GM12878 (cell line): ENCODE measurements at regions not wholly inside any gene's neighbourhood (a gene's known extent, or its start where the extent isn't known, plus 50 kb on each side); places are given as distances from the start of the nearest gene placed in this dataset.

Source experiments
- ATAC-seq: fragments of 200-7000 bp; cut with Tn5 transposase; 3 replicates; pipeline ENCODE4 v1.9.1; 2020; ENCODE audit warnings: mild to moderate bottlenecking, moderate library complexity
- BruUV-seq: library from RNA; stranded (reverse); fragments of 400-500 nt; replicated peaks from 2 replicates; lab custom pipeline; 2021; lab: Mats Ljungman, UMichigan
- CTCF ChIA-PET: fragments of 300-600 bp; sonication (Branson Sonifier 250); formaldehyde crosslinking; extraction: SDS; loops from one replicate; lab custom pipeline; 2021; ENCODE audit warnings: inconsistent platforms; lab: Yijun Ruan, JAX
- POLR2A ChIA-PET: fragments of 350-600 bp; formaldehyde crosslinking; extraction: SDS; loops from one replicate; lab custom pipeline; 2021; ENCODE audit warnings: inconsistent platforms; lab: Charles Lee
- RAD21 ChIA-PET: fragments of 300-600 bp; sonication (Branson Sonifier 250); formaldehyde crosslinking; loops from one replicate; lab custom pipeline; 2023; ENCODE audit warnings: antibody characterized with exemption; ENCODE audit not compliant: unreplicated experiment; lab: Charles Lee
- SMC1A ChIA-PET: fragments of 300-600 bp; sonication (Branson Sonifier 250); formaldehyde crosslinking; loops from one replicate; lab custom pipeline; 2023; ENCODE audit not compliant: unreplicated experiment, uncharacterized antibody; lab: Charles Lee
- DNase-seq: peaks from one replicate; pipeline ENCODE4 v3.0.0-alpha.2; 2011; ENCODE audit warnings: low read depth, low spot score
- FAIRE-seq: peaks from 3 replicates; lab custom pipeline; 2011; peaks lifted over from hg19 to GRCh38; lab: Jason Lieb, UNC
- H2AFZ ChIP-seq: 2 replicates; pipeline ENCODE4 v1.6.0; 2011; ENCODE audit warnings: low read depth, low read length, control low read depth; ENCODE audit not compliant: control insufficient read depth
- H3K27ac ChIP-seq: 2 replicates; pipeline ENCODE4 v1.5.1; 2011; ENCODE audit warnings: control low read depth; ENCODE audit not compliant: control insufficient read depth, insufficient read depth
- H3K27me3 ChIP-seq, 2 experiments: replicated peaks in 1 of 2; 2 replicates each; pipeline versions ENCODE4 v1.6.0 to v1.6.1; 2011; ENCODE audit warnings: low read length in 1 of 2; ENCODE audit not compliant: control insufficient read depth in 2 of 2, insufficient read depth in 2 of 2
- H3K36me3 ChIP-seq, 2 experiments: 2 replicates each; pipeline ENCODE4 v1.5.1; 2011; ENCODE audit warnings: low read length in 1 of 2; ENCODE audit not compliant: control insufficient read depth in 2 of 2, insufficient read depth in 2 of 2
- H3K4me1 ChIP-seq: 2 replicates; pipeline ENCODE4 v1.6.1; 2011; ENCODE audit warnings: mild to moderate bottlenecking, low read length, moderate library complexity, mixed read lengths; ENCODE audit not compliant: control insufficient read depth, insufficient read depth
- H3K4me2 ChIP-seq: 2 replicates; pipeline ENCODE4 v1.6.0; 2011; ENCODE audit warnings: control low read depth; ENCODE audit not compliant: control insufficient read depth, insufficient read depth
- H3K4me3 ChIP-seq: fragments of 200-600 bp; sonication (generic); 2 replicates; pipeline ENCODE4 v1.5.1; 2016
- H3K79me2 ChIP-seq: 2 replicates; pipeline ENCODE4 v1.6.0; 2011; ENCODE audit warnings: low read length; ENCODE audit not compliant: control insufficient read depth, insufficient read depth
- H3K9ac ChIP-seq: 2 replicates; pipeline ENCODE4 v1.8.0; 2011; ENCODE audit warnings: low read length, control low read depth, mixed read lengths; ENCODE audit not compliant: control insufficient read depth, insufficient read depth
- H3K9me3 ChIP-seq: replicated peaks from 3 replicates; pipeline ENCODE4 v1.5.1; 2011; ENCODE audit warnings: mild to moderate bottlenecking, low read length; ENCODE audit not compliant: control insufficient read depth, insufficient read depth
- H4K20me1 ChIP-seq: 2 replicates; pipeline ENCODE4 v1.6.0; 2011; ENCODE audit not compliant: control insufficient read depth, insufficient read depth
- BACH1 ChIP-seq: fragments of 450-650 bp; IDR thresholded peaks from 2 replicates; pipeline ENCODE4 v1.6.1; 2017; ENCODE audit warnings: mild to moderate bottlenecking, borderline replicate concordance
- ETV6 ChIP-seq, 2 experiments: fragments of 450-650 bp in 1 of 2; IDR thresholded peaks in 1 of 2; conservative IDR thresholded peaks in 1 of 2; 2 replicates each; pipeline ENCODE4 v1.6.1; 2014; ENCODE audit warnings: antibody characterized with exemption in 1 of 2, borderline replicate concordance in 1 of 2, low read depth in 1 of 2, mild to moderate bottlenecking in 1 of 2, moderate library complexity in 1 of 2
- GABPA ChIP-seq: IDR thresholded peaks from 2 replicates; pipeline ENCODE4 v1.6.1; 2014; ENCODE audit warnings: antibody characterized with exemption, low read depth, mild to moderate bottlenecking, inconsistent platforms
- IKZF2 ChIP-seq, 2 experiments: fragments of 450-650 bp; IDR thresholded peaks; 2 replicates each; pipeline ENCODE4 v1.6.1; 2017; ENCODE audit warnings: mild to moderate bottlenecking in 2 of 2, moderate library complexity in 2 of 2
- LARP7 ChIP-seq: fragments of 450-650 bp; IDR thresholded peaks from 2 replicates; pipeline ENCODE4 v1.6.1; 2017; ENCODE audit warnings: mild to moderate bottlenecking
- MEF2B ChIP-seq: fragments of 450-650 bp; IDR thresholded peaks from 2 replicates; pipeline ENCODE4 v1.6.1; 2018; ENCODE audit warnings: mild to moderate bottlenecking, moderate library complexity; ENCODE audit not compliant: partially characterized antibody, poor library complexity, severe bottlenecking
- MTA3 ChIP-seq: IDR thresholded peaks from 2 replicates; pipeline ENCODE4 v1.6.1; 2012; ENCODE audit warnings: low read length, inconsistent platforms, borderline replicate concordance
- NBN ChIP-seq: fragments of 450-650 bp; IDR thresholded peaks from 2 replicates; pipeline ENCODE4 v1.6.1; 2016
- POLR2AphosphoS5 ChIP-seq: IDR thresholded peaks from 2 replicates; pipeline ENCODE4 v1.6.1; 2011; ENCODE audit warnings: mild to moderate bottlenecking, low read length, inconsistent platforms
- RB1 ChIP-seq: fragments of 450-650 bp; formaldehyde crosslinking; IDR thresholded peaks from 2 replicates; pipeline ENCODE4 v1.6.1; 2017; ENCODE audit warnings: mild to moderate bottlenecking, borderline replicate concordance
- RUNX3 ChIP-seq: IDR thresholded peaks from 2 replicates; pipeline ENCODE4 v1.6.1; 2012; ENCODE audit warnings: low read length, inconsistent platforms
- TBL1XR1 ChIP-seq: IDR thresholded peaks from 2 replicates; pipeline ENCODE4 v1.6.1; 2012; ENCODE audit warnings: low read depth, low read length, improper control_type of control experiment
- YY1 ChIP-seq: IDR thresholded peaks from 2 replicates; pipeline ENCODE4 v1.6.1; 2011; ENCODE audit warnings: low read depth, mild to moderate bottlenecking, low read length
- ZBTB11 ChIP-seq: fragments of 450-650 bp; formaldehyde crosslinking; IDR thresholded peaks from 2 replicates; pipeline ENCODE4 v1.5.0; 2022; ENCODE audit warnings: mild to moderate bottlenecking, missing genetic modification characterization
- ZNF592 ChIP-seq: fragments of 450-650 bp; IDR thresholded peaks from 2 replicates; pipeline ENCODE4 v1.6.1; 2017; ENCODE audit warnings: mild to moderate bottlenecking, moderate library complexity
- WGBS: methylation state at CpG from one replicate; pipeline ENCODE4 v1.1.6; 2016; ENCODE audit warnings: low lambda C conversion rate; ENCODE audit not compliant: insufficient replicate concordance, insufficient coverage; ENCODE audit errors: missing lambda C conversion rate; 5-methylcytosine and 5-hydroxymethylcytosine counted together
- in situ Hi-C: fragments of 300-500 bp; cut with MboI; formaldehyde crosslinking; loops from 9 replicates; pipeline ENCODE4 v1.14.3; 2018; ENCODE audit warnings: mixed read lengths
- intact Hi-C: fragments of 100-400 bp; cut with micrococcal nuclease; formaldehyde crosslinking; loops from one replicate; pipeline ENCODE4 v1.14.2; 2022; ENCODE audit not compliant: unreplicated experiment

GRCh38 chr2:8544786-8545694 is 136.8 kb upstream of the ID2 start:
- ChIA-PET SMC1A (interaction anchor here (0.6 to 10.9 kb wide), 22 partner anchors 23 to 1117 kb away, joined by 3 to 284 read pairs (median 4); partner anchors contain the start of gene ID2), CTCF (interaction anchor here (0.6 to 3.8 kb wide), 18 partner anchors 9 to 1342 kb away, joined by 3 to 64 read pairs (median 4); partner anchors contain the start of gene ID2), RAD21 (interaction anchor here (0.7 to 10.3 kb wide), 29 partner anchors 8 to 1117 kb away, joined by 3 to 322 read pairs (median 5); partner anchors contain the start of gene ID2), POLR2A (interaction anchor here (0.6 to 3.7 kb wide), 16 partner anchors 19 to 140 kb away, joined by 3 to 43 read pairs (median 5); partner anchors contain the start of gene ID2)
- Histone ChIP-seq H3K9me3 (no peaks in the 10 kb centered on the region), H3K27me3 (no peaks in the 10 kb centered on the region), H3K36me3 (no peaks in the 10 kb centered on the region), H3K4me2 (peak overlapping the region; percentile 77), H3K4me1 (peaks cover 56% of the 10 kb centered on the region), H2AFZ (peak overlapping the region; percentile 62), H4K20me1 (no peaks in the 10 kb centered on the region), H3K79me2 (no peaks in the 10 kb centered on the region), H3K27ac (peak overlapping the region; percentile 95), H3K4me3 (no peak overlapping the region), H3K9ac (peak overlapping the region; percentile 67)
- intact Hi-C loops (loop anchor here (5.0 kb wide), 2 partner anchors 82 to 308 kb away; no protein-coding TSS in a partner anchor), in situ Hi-C loops (loop anchor here (5.0 kb wide), 2 partner anchors 138 to 243 kb away; no protein-coding TSS in a partner anchor)
- ATAC-seq (peak; percentile 71), DNase-seq (peak; percentile 62), FAIRE-seq (peak; percentile 85)
- no TSS peak for BruUV-seq
- WGBS, result 26% methylated on average over 26 of the region's 27 CpGs
- no peak for TF ChIP-seq GABPA
- 0 out of 2 replicates have a peak, but pooled peaks have one; percentile 11 for TF ChIP-seq TBL1XR1
- peak; percentile 31; the same call in 1 of the 2 replicates for TF ChIP-seq POLR2AphosphoS5
- TF ChIP-seq LARP7, result no peak; the same call in 1 of the 2 replicates
- TF ChIP-seq MTA3, result no peak
- TF ChIP-seq BACH1, result no peak
- TF ChIP-seq YY1, result peak; percentile 22; the same call in 1 of the 2 replicates
- peak; percentile 82 for TF ChIP-seq NBN
- peak; percentile 53 for TF ChIP-seq MEF2B
- TF ChIP-seq ZNF592, result peak; percentile 74; the same call in 1 of the 2 replicates
- TF ChIP-seq ETV6 (conservative IDR thresholded peaks at IDR 0.05 in 1 of 2, IDR thresholded peaks at IDR 0.05 in 1 of 2; ENCODE audit: borderline replicate concordance in 1 of 2, low read depth in 1 of 2), result peak in 1 of 2 experiments; percentile 76; a peak in 2 of 4 replicates
- peak; percentile 60 for TF ChIP-seq RUNX3
- no peak for TF ChIP-seq ZBTB11 (CRISPR knock-in tag)
- TF ChIP-seq IKZF2 (IDR thresholded peaks at IDR 0.05), result peak; percentile 69 to 80; a peak in 3 of 4 replicates
- TF ChIP-seq RB1, result peak; percentile 18; the same call in 1 of the 2 replicates
